OCI-LY3 (cell line): ENCODE measurements at regions not wholly inside any gene's neighbourhood (a gene's known extent, or its start where the extent isn't known, plus 50 kb on each side); places are given as distances from the start of the nearest gene placed in this dataset.

Experiments
- H2AFZ ChIP-seq: fragments of 200-600, 300-600 bp; shearing (Covaris generic); 2 replicates; pipeline ENCODE4 v1.6.0; 2014; ENCODE audit warnings: antibody characterized with exemption, low read depth, low read length
- H3K27ac ChIP-seq: fragments of 200-600, 300-600 bp; sonication (generic); 2 replicates; pipeline ENCODE4 v1.5.1; 2014; ENCODE audit warnings: mild to moderate bottlenecking, low read length, moderate library complexity, mixed read lengths
- H3K27me3 ChIP-seq: fragments of 200-600, 300-600 bp; sonication (generic); 2 replicates; pipeline ENCODE4 v1.6.1; 2014; ENCODE audit warnings: low read depth, low read length, mixed read lengths
- H3K36me3 ChIP-seq: fragments of 200-600, 300-600 bp; sonication (generic); replicated peaks from 2 replicates; pipeline ENCODE3; 2014; ENCODE audit warnings: low read depth, low read length, mixed read lengths
- H3K4me1 ChIP-seq: fragments of 300-600, 200-600 bp; sonication (generic); 2 replicates; pipeline ENCODE4 v1.6.1; 2014; ENCODE audit warnings: low read length, mixed read lengths
- H3K4me2 ChIP-seq: fragments of 200-600, 300-600 bp; sonication (generic); 2 replicates; pipeline ENCODE4 v1.6.1; 2014; ENCODE audit warnings: low read length, mixed read lengths
- H3K4me3 ChIP-seq: fragments of 300-600, 200-600 bp; sonication (generic); 2 replicates; pipeline ENCODE4 v1.5.1; 2014; ENCODE audit warnings: antibody characterized with exemption, mild to moderate bottlenecking, low read length, moderate library complexity
- H3K79me2 ChIP-seq: fragments of 300-600, 200-600 bp; shearing (Covaris generic); 2 replicates; pipeline ENCODE4 v1.6.1; 2014; ENCODE audit warnings: mild to moderate bottlenecking, low read length, mixed read lengths
- H3K9ac ChIP-seq: fragments of 300-600, 200-600 bp; shearing (Covaris generic); 2 replicates; pipeline ENCODE4 v1.6.0; 2014; ENCODE audit warnings: mild to moderate bottlenecking, low read length, moderate library complexity
- H3K9me3 ChIP-seq: fragments of 200-600, 300-600 bp; shearing (Covaris generic); 2 replicates; pipeline ENCODE4 v1.6.1; 2014; ENCODE audit warnings: low read length, mixed read lengths; ENCODE audit not compliant: insufficient read depth
- H4K20me1 ChIP-seq: fragments of 200-600, 300-600 bp; sonication (generic); 2 replicates; pipeline ENCODE4 v1.6.1; 2016; ENCODE audit warnings: low read length, mixed read lengths; ENCODE audit not compliant: insufficient read depth
- CTCF ChIP-seq: fragments of 200-600, 300-600 bp; sonication (generic); IDR thresholded peaks from 2 replicates; pipeline ENCODE4 v1.5.1; 2014; ENCODE audit warnings: antibody characterized with exemption, low read length, low read depth
- EZH2phosphoT487 ChIP-seq: fragments of 200-600 bp; shearing (Covaris generic); IDR thresholded peaks from 2 replicates; pipeline ENCODE4 v1.6.1; 2018; ENCODE audit warnings: antibody characterized with exemption, mixed run types, low read depth

- Histone ChIP-seq H3K36me3 (no peaks in the 10 kb centered on the region), H3K79me2 (no peaks in the 10 kb centered on the region), H3K9me3 (no peaks in the 10 kb centered on the region), H3K9ac (no peak overlapping the region), H3K27ac (no peak overlapping the region), H3K4me2 (no peak overlapping the region), H2AFZ (no peak overlapping the region), H3K27me3 (no peaks in the 10 kb centered on the region), H3K4me3 (no peak overlapping the region), H3K4me1 (peaks cover 11% of the 10 kb centered on the region), H4K20me1 (no peaks in the 10 kb centered on the region)
- TF ChIP-seq CTCF (no peak), EZH2phosphoT487 (no peak)
Observed at GRCh38 chr4:68734095-68734494, 63.6 kb upstream of the UGT2B15 start.

DNA sequence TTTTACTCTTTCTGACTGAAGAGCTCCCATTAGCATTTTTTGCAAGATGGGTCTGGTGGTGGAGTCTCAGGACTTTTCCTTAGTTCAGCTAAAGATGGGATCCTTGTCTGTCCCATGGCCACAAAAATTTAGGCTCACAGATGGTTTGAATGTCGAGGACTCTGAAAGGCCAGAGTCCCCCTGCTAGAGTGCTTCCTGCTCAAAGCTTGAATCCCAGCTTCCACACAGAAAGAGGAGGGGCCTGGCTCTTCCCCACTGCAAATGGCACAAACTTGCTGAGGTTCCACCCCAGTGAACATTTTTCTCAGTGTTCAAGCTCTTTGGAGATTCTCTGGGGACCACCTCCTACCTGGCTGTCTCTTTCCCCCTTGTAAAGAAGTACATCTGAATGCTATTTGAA is 64.7 kb upstream of the UGT2B15 start:
- Histone ChIP-seq H3K27me3 (no peaks in the 10 kb centered on the region), H2AFZ (no peak overlapping the region), H3K79me2 (no peaks in the 10 kb centered on the region), H4K20me1 (no peaks in the 10 kb centered on the region), H3K36me3 (no peaks in the 10 kb centered on the region), H3K9ac (no peak overlapping the region), H3K9me3 (no peaks in the 10 kb centered on the region), H3K4me3 (no peak overlapping the region), H3K4me1 (peaks cover 11% of the 10 kb centered on the region), H3K4me2 (no peak overlapping the region), H3K27ac (no peak overlapping the region)
- TF ChIP-seq EZH2phosphoT487 (no peak), CTCF (no peak)

DNA sequence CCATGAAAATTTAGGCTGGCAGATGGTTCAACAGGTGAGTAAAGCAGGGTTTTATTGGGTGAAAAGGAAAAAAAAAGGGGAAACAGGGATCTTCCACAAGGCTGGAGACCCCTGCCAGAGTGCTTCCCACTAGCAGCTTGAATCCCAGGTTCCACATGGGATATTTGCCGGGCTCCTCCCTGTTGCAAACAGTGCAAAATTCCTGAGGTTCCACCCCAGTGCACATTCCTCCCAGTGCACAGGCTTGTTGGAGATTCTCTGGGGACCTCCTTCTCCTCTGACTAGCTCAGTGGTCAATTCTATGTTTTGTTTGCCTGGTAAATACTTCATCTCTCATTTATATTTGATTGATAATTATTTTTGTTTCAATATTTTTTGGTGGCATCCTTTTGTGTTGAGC is 66.4 kb upstream of the UGT2B15 start:
- H2AFZ ChIP-seq, result no peak overlapping the region
- H3K36me3 ChIP-seq, result no peaks in the 10 kb centered on the region
- no peaks in the 10 kb centered on the region for H4K20me1 ChIP-seq
- peaks cover 11% of the 10 kb centered on the region for H3K4me1 ChIP-seq
- no peak for TF ChIP-seq CTCF
- no peak for TF ChIP-seq EZH2phosphoT487
- H3K9ac ChIP-seq, result no peak overlapping the region
- H3K27me3 ChIP-seq, result no peaks in the 10 kb centered on the region
- no peaks in the 10 kb centered on the region for H3K9me3 ChIP-seq
- no peak overlapping the region for H3K4me2 ChIP-seq
- no peak overlapping the region for H3K27ac ChIP-seq
- no peaks in the 10 kb centered on the region for H3K79me2 ChIP-seq
- H3K4me3 ChIP-seq, result no peak overlapping the region

GRCh38 chr4:68738036-68738435 is 67.6 kb upstream of the UGT2B15 start:
- Histone ChIP-seq H3K36me3 (no peaks in the 10 kb centered on the region), H3K4me3 (no peak overlapping the region), H3K79me2 (no peaks in the 10 kb centered on the region), H3K9me3 (no peaks in the 10 kb centered on the region), H2AFZ (no peak overlapping the region), H3K4me2 (no peak overlapping the region), H4K20me1 (no peaks in the 10 kb centered on the region), H3K9ac (no peak overlapping the region), H3K4me1 (peaks cover 5% of the 10 kb centered on the region), H3K27ac (no peak overlapping the region), H3K27me3 (no peaks in the 10 kb centered on the region)
- TF ChIP-seq EZH2phosphoT487 (no peak), CTCF (no peak)
